HG02571 (cell line): ENCODE measurements at regions not wholly inside any gene's neighbourhood (a gene's known extent, or its start where the extent isn't known, plus 50 kb on each side); places are given as distances from the start of the nearest gene placed in this dataset.

Experiments
- ATAC-seq: cut with Tn5 transposase; IDR thresholded peaks from one replicate; pipeline ENCODE4 v1.9.1; 2021; ENCODE audit warnings: mild to moderate bottlenecking, moderate library complexity; ENCODE audit not compliant: unreplicated experiment

DNA sequence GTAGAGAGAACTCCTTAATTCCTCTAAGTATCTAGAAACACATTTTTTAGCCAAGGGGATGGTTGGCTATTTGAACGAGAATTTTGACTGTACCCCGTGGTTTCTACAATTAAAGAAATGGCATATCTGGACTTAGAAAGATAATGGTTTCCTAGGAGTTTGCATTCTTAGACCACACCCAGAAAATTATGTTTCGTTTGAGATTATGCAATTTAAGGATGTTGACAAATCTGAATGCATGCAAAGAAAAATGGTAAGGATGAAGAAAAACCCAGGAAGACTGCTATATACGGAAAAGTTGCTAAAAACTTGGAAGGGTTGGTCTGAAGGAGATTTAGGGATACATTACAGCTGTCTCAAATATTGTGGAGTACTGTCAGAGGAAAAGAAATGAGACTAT is 538.5 kb upstream of the WWC1 start:
- no peak for ATAC-seq

DNA sequence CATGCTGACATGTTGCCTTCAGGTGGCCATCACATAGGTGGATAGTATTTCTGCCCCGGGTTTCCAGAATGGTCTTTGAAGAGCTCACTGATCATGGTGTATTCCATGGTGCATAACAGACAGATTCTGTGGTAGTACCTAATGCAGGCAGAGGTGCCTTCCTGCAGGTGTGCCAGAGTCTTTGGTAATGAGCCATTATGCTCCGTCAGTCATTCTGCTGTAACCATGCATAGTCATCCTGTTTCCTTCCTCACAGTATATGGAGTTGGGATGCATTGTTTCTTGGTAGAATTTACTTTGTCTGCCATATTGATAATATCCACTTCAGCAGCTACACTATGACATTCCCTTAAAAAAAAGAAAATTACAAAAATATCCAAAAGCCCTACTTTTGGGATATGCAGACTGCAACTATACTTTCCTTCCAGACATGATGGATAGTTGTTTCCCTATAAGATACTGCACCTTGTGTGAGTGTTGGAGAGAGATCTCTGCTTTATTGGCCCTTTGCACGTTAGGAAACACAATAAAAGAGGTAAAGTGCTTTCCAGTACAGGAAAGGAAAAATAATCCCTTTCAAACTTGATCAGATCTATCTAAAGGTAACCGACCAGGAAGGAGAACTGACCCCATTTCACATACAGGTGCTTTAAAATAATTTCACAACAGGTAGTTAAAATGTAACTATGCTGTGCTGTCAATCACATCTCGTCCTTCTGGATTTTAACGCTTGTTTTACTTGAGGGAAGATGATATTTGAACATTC is 537.5 kb upstream of the WWC1 start:
- ATAC-seq = no peak

DNA sequence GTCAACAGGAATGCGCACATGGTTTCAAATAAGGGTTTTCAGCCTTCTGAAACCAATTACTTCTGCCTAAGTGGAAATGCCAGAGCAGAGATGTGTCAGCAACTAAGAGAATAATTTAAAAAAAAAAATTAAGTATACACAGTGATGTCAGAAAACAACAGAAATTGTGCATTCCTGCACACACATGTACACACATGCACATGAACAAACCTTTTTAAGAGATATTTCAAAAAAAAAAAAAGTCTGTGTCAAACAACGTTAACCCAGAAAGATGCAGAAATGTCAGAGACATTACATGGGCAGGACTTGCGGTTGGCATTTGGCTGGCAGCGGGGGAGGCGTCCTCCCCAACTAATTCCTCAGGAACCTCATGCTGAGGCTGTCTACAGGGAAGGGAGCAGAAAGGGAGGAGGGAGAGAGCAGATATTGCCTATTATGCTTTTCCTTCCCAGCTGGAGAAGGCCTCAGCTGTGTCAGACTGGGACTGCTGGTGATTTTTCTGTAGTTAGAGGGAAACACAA is 536.9 kb upstream of the WWC1 start:
- no peak for ATAC-seq

DNA sequence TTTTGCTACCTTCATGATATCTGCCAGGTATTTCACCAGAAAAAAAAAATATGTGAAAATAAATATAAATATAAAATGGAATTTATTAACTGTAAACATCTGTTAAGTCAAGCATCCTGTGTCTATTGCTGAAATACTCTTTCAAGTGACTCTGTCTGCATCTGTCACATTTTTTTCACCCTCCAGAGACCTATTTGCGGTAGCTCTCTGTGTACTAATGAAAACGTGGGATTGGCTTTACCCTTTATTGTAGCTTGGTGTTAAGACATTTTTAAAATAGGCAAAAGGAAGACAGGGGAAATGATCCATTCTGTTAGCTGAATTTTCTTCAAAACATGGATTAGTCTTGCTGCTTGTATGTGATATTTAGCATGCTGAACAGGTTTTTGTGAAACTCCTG is 536.0 kb upstream of the WWC1 start:
- no peak for ATAC-seq

- no peak for ATAC-seq
Observed at GRCh38 chr5:167759057-167759821, 532.2 kb upstream of the WWC1 start.

- no peak for ATAC-seq
Observed at GRCh38 chr5:167763772-167764171, 527.7 kb upstream of the WWC1 start.

GRCh38 chr5:167764641-167765289 is 526.7 kb upstream of the WWC1 start:
- no peak for ATAC-seq

DNA sequence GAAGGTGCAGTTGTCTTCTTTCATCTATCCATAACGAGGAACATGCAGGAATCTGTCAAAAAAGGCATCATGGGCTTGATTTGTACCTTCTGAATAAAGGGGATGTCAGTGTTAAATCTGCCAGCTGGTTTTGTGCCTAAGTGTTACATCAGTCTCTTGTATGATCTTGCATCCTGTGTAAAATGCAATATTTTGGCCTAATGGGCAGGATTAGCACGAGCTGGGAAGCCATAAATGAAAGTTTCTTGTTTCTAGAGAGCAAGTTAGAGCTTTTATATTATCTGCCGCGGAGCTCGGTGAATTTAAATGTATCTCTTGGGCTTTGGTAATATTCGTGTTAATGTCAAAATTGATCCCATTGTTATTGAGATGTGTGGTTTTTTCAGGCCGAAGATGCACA is 526.1 kb upstream of the WWC1 start:
- no peak for ATAC-seq

DNA sequence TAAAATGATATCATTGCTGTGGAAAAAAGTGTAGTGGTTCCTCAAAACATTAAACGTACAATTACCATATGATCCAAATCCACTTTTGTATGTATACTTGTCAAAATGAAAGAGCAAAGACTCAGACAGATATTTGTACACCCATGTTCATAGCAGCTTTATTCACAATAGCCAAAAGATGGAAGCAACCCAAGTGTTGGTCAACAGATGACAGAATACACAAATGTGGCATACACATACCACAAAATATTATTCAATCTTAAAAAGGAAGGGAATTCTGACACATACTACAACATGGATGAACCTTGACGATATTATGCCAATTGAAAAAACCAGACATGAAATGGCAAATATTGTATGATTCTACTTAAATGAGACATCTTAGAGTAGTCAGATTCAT is 524.5 kb upstream of the WWC1 start:
- ATAC-seq = no peak

DNA sequence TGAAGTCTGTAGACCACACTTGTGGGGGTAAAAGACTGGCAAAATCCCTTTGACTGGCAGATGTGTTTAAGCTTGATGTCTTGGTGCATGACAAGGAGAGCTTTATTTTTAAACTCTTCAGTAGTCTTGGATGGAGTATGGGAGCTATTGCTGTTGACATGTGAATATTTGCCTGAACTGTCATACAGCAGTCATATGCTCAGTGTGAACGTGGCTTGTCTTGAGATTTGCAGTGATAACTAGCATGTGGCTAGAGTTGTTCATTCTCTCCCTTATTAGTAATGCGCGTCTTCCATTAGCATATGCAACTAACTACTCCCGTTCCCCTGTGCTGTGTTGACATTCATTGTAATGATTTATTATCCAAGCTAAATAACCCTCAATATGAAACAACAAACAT is 523.6 kb upstream of the WWC1 start:
- no peak for ATAC-seq

GRCh38 chr5:167769846-167770413 is 521.5 kb upstream of the WWC1 start:
- no peak for ATAC-seq

DNA sequence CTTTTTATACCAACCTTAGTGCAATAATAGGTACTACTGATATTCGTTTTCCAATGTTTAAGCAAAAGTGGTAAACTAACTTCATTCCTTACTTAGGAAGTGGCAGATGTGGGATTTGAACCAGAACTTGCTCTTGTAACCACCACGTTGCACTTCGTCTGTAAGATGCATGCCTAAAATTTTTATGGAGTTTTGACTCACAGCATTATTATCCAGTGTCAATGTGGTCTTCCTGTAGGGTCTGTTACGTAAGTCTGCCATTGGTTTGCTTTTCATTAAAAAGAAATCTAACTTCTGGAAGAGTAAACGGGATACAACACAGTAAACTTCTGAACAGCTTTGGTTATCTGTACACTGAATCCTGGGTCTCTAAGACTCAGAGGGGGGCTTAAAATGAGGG is 521.0 kb upstream of the WWC1 start:
- no peak for ATAC-seq

DNA sequence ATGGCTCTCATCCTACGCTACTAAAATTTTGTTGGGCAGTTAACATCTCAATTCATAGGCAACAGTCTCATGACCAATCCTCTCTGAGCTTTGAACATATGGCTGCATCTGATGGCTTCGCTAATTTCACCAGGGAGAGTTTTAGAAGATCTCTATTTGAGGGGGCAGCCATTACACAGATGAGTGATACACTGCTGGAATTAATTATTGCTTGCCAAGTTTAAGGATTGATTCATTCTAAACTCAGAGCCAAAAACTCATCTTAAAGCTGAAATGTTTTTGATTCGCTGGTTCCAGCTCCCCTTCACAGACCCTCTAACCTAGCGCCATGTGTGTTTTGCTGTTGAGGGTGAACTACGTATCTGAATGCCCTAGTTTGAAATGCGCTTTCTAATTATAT is 519.9 kb upstream of the WWC1 start:
- ATAC-seq = no peak

- no peak for ATAC-seq
Observed at GRCh38 chr5:167773668-167774301, 517.7 kb upstream of the WWC1 start.

- ATAC-seq = no peak
Observed at GRCh38 chr5:167777746-167778145, 513.7 kb upstream of the WWC1 start.

DNA sequence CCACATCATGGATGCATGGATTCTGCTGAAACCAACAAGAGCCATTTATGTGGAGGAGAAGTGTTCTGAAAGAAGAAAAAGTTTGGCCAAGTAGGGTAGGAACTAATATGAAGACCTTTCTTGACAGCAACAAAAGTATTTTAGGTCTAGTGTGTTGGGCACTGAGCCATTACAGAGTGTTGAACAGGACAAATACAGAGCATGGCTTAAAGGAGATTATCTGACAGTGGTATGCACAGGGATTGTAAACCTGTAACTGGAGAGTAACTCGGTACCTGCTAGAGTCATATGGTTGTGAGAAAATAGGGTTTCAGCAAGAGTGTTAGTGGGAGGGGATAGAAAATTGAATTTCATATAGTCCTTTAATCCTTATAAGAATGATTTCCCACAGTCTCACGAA is 513.2 kb upstream of the WWC1 start:
- ATAC-seq = no peak

DNA sequence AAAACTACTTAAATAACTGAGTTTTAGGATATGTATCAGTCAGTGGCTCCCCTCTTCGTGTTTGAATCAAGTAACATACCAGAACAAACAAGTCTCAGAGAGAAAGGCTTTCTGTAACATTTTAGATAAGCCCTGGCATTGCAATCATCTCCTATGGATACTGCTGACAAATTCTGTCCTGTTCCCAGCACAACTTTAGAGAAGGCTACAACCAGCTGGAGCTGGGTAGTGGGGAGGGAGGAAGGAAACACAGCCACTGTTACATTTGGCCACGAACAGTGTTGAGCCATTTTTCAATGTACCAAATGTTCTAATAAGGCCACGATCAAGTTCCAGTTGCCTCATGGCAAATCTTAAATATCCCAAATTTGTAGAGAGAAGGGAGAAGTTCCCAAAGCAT is 511.8 kb upstream of the WWC1 start:
- ATAC-seq = no peak

DNA sequence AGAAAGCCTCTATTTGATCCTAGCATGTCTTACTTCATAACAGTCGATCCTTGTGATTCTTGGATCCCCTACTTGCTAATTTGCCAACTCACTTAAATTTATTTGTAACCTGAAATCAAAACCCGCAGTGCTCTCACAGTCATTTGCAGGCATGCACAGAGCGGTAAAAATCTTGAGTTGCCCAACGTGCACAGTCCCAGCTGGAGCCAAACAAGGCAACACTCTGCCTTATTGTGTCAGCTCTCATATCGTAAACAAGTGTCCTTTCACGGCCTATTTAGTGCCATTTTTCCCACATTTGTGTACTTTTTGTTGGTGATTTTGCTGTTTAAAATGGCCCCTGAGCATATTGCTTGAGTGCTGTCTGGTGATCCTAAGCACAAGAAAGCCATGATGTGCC is 511.3 kb upstream of the WWC1 start:
- no peak for ATAC-seq

GRCh38 chr5:167783145-167783817 is 508.2 kb upstream of the WWC1 start:
- no peak for ATAC-seq

- ATAC-seq = no peak
Observed at GRCh38 chr5:167785106-167785505, 506.3 kb upstream of the WWC1 start.
